KBM-7 (cell line): ENCODE measurements at regions not wholly inside any gene's neighbourhood (a gene's known extent, or its start where the extent isn't known, plus 50 kb on each side); places are given as distances from the start of the nearest gene placed in this dataset.

ENCODE experiments used
- DNase-seq: peaks from one replicate; pipeline ENCODE4 v3.0.0-alpha.2; 2015
- in situ Hi-C: fragments of 300-500 bp; cut with MboI; formaldehyde crosslinking; loops from 2 replicates; pipeline ENCODE4 v1.14.3; 2020; ENCODE audit warnings: low sequenced_read_pairs, low pct_unique_long_range_greater_than_20kb, mixed read lengths

DNA sequence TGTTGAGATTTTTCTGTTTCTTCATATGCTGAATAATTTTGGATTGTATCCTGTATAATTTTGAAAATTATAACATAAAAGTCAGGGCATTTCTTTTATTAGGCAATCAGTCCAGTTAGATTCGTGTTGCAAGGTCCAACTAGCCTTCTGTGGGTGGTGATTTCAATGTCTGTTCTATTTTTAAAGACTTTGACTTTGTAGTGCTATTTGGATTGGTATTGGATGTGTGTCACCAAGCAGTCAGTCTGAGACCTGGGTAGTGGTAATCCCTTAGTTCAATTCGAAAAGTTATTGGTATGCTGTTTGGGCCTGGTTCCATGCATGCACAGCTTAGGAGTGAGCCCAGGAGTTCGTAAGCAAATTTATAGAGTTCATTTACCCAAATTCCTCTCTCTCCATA, 82.2 kb downstream of the EPDR1 start:
- no peak for DNase-seq
- in situ Hi-C loops = no loop called here

DNA sequence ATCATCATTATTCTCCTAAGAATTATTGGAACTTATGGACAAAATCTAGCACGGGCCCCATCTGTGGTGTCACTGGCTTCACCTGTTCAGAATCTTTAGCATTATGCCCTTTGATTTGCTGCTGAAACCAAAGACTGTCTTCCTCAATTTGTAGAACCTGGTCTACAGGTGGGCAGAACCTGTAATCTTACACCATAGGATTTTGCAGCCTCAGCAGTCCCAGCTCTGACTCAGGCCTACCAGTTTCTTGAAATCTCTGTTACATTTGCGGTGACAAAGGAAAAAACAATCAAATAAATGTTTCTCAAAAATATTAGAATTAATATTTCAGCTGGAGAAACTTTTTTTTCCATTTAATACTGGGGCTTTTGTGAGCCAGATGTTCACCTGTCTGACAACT, 86.1 kb downstream of the EPDR1 start:
- in situ Hi-C loops = no loop called here
- no peak for DNase-seq

DNA sequence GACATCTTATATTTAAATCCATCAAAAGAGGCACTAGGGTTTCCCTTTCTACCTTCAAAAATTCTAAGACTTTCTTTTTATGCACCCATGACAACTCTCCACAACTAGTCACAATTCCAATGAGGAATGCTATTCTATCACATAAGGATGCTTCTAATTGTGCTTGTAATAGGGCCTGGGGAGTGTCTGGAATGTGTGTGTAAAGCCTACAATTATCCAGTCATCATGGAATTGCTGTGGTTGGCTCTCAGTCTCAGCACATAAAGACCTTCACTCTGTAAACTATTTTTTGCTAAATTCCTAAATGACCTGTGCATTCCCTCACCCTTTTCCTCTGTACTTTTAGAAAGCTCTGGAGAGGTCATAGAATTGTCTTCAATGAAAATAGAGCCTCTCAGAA, 86.7 kb downstream of the EPDR1 start:
- DNase-seq = no peak
- in situ Hi-C loops = no loop called here

DNA sequence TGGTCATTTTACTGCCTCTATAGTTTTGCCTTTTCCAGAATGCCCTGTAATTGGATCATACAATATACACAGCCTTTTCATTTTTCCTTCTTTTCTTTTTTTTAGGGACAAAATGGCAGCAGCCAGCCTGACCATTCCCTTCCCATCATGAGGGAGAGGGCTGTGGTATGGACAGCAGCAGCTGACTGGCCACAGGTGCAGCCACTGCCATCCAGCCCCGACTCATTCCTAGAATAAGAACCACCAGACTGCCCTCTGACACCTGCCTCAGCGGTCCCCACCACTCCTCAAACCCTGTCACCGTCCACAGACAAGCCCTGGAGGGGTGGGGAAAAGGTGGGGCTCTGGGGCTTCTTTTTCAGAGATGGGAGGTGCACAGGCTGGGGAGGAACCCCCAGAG, 92.8 kb downstream of the EPDR1 start:
- no peak for DNase-seq
- in situ Hi-C loops = no loop called here

- DNase-seq = no peak
- in situ Hi-C loops = no loop called here
Measured at GRCh38 chr7:38016567-38016966, 96.1 kb downstream of the EPDR1 start.

DNA sequence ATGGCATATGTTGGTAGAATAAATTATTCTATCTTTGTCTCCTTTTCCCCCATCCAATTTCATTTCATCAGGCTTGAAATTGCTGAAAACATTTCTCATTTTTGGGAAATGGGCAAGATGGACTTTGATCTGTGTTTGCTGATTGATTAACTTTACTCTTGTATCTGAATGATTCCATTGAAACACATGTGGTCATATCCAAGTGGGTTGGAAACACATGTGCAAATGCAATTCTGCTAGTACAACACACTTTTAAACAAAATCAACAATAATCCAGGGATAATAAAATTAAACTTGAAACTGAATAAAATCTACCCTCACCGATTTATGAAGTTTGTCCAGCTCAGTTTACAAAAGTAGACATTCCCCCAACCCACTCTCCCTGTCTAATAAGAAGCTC, 96.9 kb downstream of the EPDR1 start:
- in situ Hi-C loops = no loop called here
- no peak for DNase-seq

GRCh38 chr7:38020121-38020785, 99.8 kb downstream of the EPDR1 start:
- peak; percentile 65 for DNase-seq
- in situ Hi-C loops = no loop called here

DNA sequence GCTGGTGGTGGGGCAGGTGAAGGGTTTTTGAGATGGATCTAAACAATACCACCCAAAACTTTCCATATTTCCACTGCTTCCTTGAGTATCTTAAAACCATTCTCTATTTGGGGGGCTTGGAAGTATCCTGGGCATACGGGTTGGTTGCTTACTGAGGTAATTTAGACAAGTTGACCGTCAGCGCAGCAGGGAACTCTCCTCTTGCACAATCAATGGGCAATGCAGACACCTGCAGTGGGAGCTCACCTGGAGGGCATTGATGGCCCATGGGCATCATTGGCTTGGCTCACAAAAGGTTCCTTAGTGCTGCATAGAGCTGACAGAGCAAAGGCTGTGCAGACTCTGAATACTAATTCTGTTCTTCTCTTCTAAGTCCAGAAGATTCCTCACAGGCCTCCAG, 101.5 kb downstream of the EPDR1 start:
- in situ Hi-C loops = no loop called here
- DNase-seq = no peak

GRCh38 chr7:38025815-38026214, 105.4 kb downstream of the EPDR1 start:
- in situ Hi-C loops = no loop called here
- DNase-seq = no peak

DNA sequence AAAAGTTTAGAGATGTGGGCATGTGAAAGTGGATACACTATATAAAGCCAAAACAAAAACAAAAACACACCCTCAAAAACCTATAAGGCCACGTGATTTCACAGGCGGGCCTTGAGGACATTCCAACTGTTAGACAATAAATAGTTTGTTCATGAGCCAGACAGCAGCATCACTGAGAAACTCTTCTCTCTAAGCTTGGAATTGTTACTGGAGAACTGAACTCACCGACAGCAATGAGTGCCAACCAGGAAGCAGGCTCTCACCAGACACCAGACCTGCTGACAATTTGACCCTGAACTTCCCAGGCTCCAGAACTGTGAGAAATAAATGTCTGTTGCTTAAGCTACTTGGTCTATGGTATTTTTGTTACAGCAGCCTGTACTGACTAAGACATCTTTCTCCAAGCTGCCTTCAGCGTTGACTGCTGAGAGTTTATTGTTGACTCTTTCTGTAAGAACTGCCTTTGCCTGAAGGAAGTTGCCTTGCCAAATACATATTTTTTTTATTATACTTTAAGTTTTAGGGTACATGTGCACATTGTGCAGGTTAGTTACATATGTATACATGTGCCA, 107.5 kb downstream of the EPDR1 start:
- no peak for DNase-seq
- in situ Hi-C loops = no loop called here

GRCh38 chr7:38034062-38034908, 113.8 kb downstream of the EPDR1 start:
- no peak for DNase-seq
- in situ Hi-C loops = no loop called here

DNA sequence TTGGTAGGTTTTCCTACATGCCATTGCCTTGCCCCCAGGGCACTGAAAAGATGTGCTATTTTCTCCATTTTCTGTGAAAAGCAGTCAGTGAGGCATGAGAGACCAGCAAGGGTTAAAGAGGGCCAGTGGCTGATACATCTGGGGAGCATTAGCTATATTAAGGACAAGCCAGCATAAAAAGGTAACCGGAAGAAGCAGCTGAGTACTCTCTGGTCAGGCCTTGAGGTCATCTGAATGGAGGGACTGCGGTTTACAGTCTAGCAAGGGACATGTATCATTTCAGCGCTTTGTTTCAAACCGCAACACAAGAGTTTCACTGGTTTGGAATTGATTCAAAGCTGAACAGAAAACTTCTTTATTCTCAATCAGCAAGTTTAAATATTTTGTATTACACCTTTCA, 120.4 kb downstream of the EPDR1 start:
- in situ Hi-C loops = no loop called here
- no peak for DNase-seq

DNA sequence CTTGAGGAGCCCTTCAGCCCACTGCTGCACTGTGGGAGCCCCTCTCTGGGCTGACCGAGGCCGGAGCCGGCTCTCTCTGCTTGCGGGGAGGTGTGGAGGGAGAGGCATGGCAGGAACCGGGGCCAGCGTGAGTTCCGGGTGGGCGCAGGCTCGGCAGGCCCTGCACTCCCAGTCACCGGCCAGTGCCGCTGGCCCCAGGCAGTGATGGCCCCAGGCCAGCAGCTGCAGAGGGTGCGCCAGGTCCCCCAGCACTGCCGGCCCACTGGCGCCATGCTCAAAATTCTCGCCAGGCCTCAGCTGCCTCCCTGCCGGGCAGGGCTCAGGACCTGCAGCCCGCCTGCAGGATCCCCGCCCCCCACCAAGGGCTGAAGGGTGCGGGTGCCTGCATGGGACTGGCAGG, 128.4 kb upstream of the STARD3NL start:
- DNase-seq = no peak
- in situ Hi-C loops = no loop called here

DNA sequence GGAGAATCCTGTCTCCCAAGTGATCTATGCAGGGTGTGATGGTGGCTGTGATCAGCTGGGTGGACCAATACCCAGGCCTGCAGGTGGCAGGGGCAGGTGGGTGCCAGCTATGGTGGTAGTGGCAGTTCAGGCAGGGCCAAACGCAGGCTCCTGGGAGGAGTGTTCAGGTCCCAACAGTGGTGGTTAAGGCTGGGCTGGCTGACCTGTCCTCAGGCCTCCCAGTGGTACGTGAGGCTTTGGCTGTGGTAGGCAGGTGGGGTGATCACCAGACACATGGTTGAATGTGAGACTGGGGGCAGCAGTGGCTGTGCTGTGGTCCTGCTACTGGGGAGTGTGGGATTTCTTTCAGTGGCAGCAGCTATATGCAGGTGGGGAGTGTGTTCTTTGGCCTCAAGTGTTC, 126.7 kb upstream of the STARD3NL start:
- DNase-seq = no peak
- in situ Hi-C loops = no loop called here

DNA sequence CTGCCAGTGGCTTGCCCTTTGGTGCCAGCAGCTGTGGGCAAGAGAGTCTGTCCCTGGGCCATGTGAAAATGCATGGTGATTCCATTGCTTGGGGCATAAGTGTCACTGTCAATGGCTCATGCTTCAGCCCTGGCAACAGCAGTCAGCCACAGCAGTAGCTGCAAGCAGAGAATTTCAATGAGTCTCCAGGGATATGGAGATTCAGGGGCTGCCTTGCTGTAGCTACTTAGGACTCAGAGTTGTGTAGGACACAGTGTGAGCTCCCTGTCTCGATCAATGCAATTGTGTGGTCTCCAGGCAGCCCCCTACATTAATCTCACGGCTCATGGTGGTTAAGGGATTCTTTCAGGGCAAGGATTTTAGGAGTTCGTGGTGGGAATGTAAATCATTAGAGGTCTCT, 126.3 kb upstream of the STARD3NL start:
- in situ Hi-C loops = no loop called here
- DNase-seq = no peak

- in situ Hi-C loops = no loop called here
- no peak for DNase-seq
Measured at GRCh38 chr7:38052786-38053185, 125.3 kb upstream of the STARD3NL start.

DNA sequence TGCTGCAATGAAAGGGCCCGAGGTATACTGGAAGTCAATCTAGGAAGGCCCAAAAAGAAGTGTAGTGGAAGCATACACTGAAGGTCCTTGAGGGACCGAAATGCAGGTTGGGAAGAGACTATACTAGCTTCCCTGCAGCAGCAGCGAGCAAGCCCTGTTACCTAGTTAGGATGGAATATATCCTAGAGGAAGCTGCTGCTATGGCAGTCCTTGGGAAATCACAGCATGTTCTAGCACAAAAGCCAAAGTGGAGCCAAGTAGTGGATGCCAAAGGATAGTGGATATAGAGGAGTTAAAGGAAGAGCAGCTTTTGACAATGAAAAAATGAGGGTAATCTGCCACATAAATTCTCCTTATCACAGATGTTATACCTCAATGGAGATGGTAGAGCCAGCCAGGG, 123.8 kb upstream of the STARD3NL start:
- in situ Hi-C loops = no loop called here
- DNase-seq = no peak

GRCh38 chr7:38057829-38058228, 120.2 kb upstream of the STARD3NL start:
- in situ Hi-C loops = no loop called here
- no peak for DNase-seq

DNA sequence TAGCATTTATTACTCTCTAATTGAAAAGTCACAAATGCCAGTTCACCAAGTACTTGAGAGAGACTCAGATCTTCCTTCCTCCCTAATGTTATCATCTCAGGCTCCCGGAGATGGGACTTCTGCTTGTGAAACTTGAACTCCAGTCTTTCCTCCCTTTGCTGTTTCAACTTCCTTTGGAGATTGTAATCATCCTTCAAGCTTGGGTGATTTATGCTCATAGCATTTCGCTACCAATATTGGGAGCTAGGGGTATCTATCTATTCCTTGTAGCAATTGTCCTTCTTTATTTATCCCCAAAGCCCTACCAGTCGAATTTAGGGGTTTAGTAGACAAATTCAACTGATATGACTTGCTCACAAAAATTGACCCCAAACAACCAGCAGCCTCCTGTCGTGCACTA, 117.9 kb upstream of the STARD3NL start:
- DNase-seq = no peak
- in situ Hi-C loops = no loop called here

- in situ Hi-C loops = no loop called here
- DNase-seq = no peak
Measured at GRCh38 chr7:38060637-38061036, 117.4 kb upstream of the STARD3NL start.

GRCh38 chr7:38066391-38066790, 111.7 kb upstream of the STARD3NL start:
- in situ Hi-C loops = no loop called here

More at GRCh38 chr7:38066391-38066790, 111.7 kb upstream of the STARD3NL start:
- DNase-seq = no peak
